ENCODE measurements at regions not wholly inside any gene's neighbourhood (a gene's known extent, or its start where the extent isn't known, plus 50 kb on each side); places are given as distances from the start of the nearest gene placed in this dataset.
"Not testable (repeated sequence)": the region's sequence is repeated elsewhere in the genome, so short reads cannot be mapped to it uniquely, and the experiment has no call there.

GRCh38 chr7:36057323-36057722 lies 95.7 kb upstream of the EEPD1 start:
- DNase-seq (ENCODE audit: low read depth in 4 of 4, low spot score in 3 of 4) = no peak

- DNase-seq (ENCODE audit: low read depth in 4 of 4, low spot score in 3 of 4) = no peak
These were observed 94.9 kb upstream of the EEPD1 start for GRCh38 chr7:36058020-36058592.

GRCh38 chr7:36060388-36060787 lies 92.7 kb upstream of the EEPD1 start:
- DNase-seq (ENCODE audit: low read depth in 4 of 4, low spot score in 3 of 4) = not testable (repeated sequence)

GRCh38 chr7:36062154-36062815 lies 90.8 kb upstream of the EEPD1 start:
- DNase-seq (ENCODE audit: low read depth in 4 of 4, low spot score in 3 of 4) = peak in 3 of 4 donors; percentile 28 to 48 (median 36)

GRCh38 chr7:36064676-36065075 lies 88.4 kb upstream of the EEPD1 start:
- DNase-seq (ENCODE audit: low read depth in 4 of 4, low spot score in 3 of 4) = no peak

- not testable (repeated sequence) for DNase-seq (ENCODE audit: low read depth in 4 of 4, low spot score in 3 of 4)
These were observed 87.3 kb upstream of the EEPD1 start for GRCh38 chr7:36065563-36066342.

- no peak for DNase-seq (ENCODE audit: low read depth in 4 of 4, low spot score in 3 of 4)
These were observed 86.8 kb upstream of the EEPD1 start for GRCh38 chr7:36066343-36066664.

GRCh38 chr7:36070230-36070629 lies 82.8 kb upstream of the EEPD1 start:
- DNase-seq (ENCODE audit: low read depth in 4 of 4, low spot score in 3 of 4) = no peak

- DNase-seq (ENCODE audit: low read depth in 4 of 4, low spot score in 3 of 4) = no peak
These were observed 81.4 kb upstream of the EEPD1 start for GRCh38 chr7:36071605-36072004.

GRCh38 chr7:36072620-36073019 lies 80.4 kb upstream of the EEPD1 start:
- no peak for DNase-seq (ENCODE audit: low read depth in 4 of 4, low spot score in 3 of 4)

GRCh38 chr7:36075561-36075960 lies 77.5 kb upstream of the EEPD1 start:
- DNase-seq (ENCODE audit: low read depth in 4 of 4, low spot score in 3 of 4) = no peak

GRCh38 chr7:36076074-36076473 lies 77.0 kb upstream of the EEPD1 start:
- DNase-seq (ENCODE audit: low read depth in 4 of 4, low spot score in 3 of 4) = no peak

- DNase-seq (ENCODE audit: low read depth in 4 of 4, low spot score in 3 of 4) = no peak
These were observed 74.2 kb upstream of the EEPD1 start for GRCh38 chr7:36078816-36079360.

GRCh38 chr7:36079446-36080025 lies 73.5 kb upstream of the EEPD1 start:
- no peak for DNase-seq (ENCODE audit: low read depth in 4 of 4, low spot score in 3 of 4)

GRCh38 chr7:36080843-36081242 lies 72.2 kb upstream of the EEPD1 start:
- DNase-seq (ENCODE audit: low read depth in 4 of 4, low spot score in 3 of 4) = no peak

- no peak for DNase-seq (ENCODE audit: low read depth in 4 of 4, low spot score in 3 of 4)
These were observed 70.8 kb upstream of the EEPD1 start for GRCh38 chr7:36082216-36082615.

- DNase-seq (ENCODE audit: low read depth in 4 of 4, low spot score in 3 of 4) = no peak
These were observed 70.1 kb upstream of the EEPD1 start for GRCh38 chr7:36082910-36083309.

GRCh38 chr7:36083626-36084380 lies 69.3 kb upstream of the EEPD1 start:
- no peak for DNase-seq (ENCODE audit: low read depth in 4 of 4, low spot score in 3 of 4)

- peak; percentile 60 to 72 (median 64) for DNase-seq (ENCODE audit: low read depth in 4 of 4, low spot score in 3 of 4)
These were observed 68.5 kb upstream of the EEPD1 start for GRCh38 chr7:36084485-36085091.

GRCh38 chr7:36085096-36085495 lies 68.0 kb upstream of the EEPD1 start:
- DNase-seq (ENCODE audit: low read depth in 4 of 4, low spot score in 3 of 4) = no peak
